Activated CD8-positive, alpha-beta memory T cell treated with anti-CD3 and anti-CD28 coated beads for 36 hours (primary cell): ENCODE measurements at regions not wholly inside any gene's neighbourhood (a gene's known extent, or its start where the extent isn't known, plus 50 kb on each side); places are given as distances from the start of the nearest gene placed in this dataset.
"Not testable (repeated sequence)": the region's sequence is repeated elsewhere in the genome, so short reads cannot be mapped to it uniquely, and the experiment has no call there.

ENCODE experiments used
- CTCF ChIA-PET: fragments of 350-600 bp; sonication (Branson Sonifier 250); formaldehyde crosslinking; loops from one replicate; lab custom pipeline; 2021; ENCODE audit warnings: antibody characterized with exemption; lab: Charles Lee
- POLR2A ChIA-PET: fragments of 350-600 bp; sonication (Branson Sonifier 250); formaldehyde crosslinking; loops from one replicate; lab custom pipeline; 2021; ENCODE audit warnings: antibody characterized with exemption; lab: Charles Lee

GRCh38 chr7:25069900-25070443 lies 55.1 kb downstream of the CYCS start:
- ChIA-PET POLR2A (interaction anchor here (0.6 to 1.0 kb wide), 2 partner anchors 43 to 249 kb away, joined by 3 to 11 read pairs; no protein-coding TSS in a partner anchor), CTCF (interaction anchor here (0.6 to 2.1 kb wide), 13 partner anchors 9 to 565 kb away, joined by 3 to 14 read pairs (median 4); no protein-coding TSS in a partner anchor)

- ChIA-PET POLR2A (no interaction called here), CTCF (interaction anchor here (1.4 kb wide), 1 partner anchor 256 kb away, joined by 8 read pairs; no protein-coding TSS in a partner anchor)
Observed at GRCh38 chr7:25068502-25069213, 56.4 kb downstream of the CYCS start.

- CTCF ChIA-PET: interaction anchor here (1.4 kb wide), 2 partner anchors 255 to 256 kb away, joined by 3 to 8 read pairs; no protein-coding TSS in a partner anchor
- POLR2A ChIA-PET: no interaction called here
Observed at GRCh38 chr7:25067726-25068501, 57.1 kb downstream of the CYCS start.

GRCh38 chr7:25066253-25066652 lies 58.8 kb downstream of the CYCS start:
- POLR2A ChIA-PET: no interaction called here
- CTCF ChIA-PET: interaction anchor here (0.8 to 1.4 kb wide), 4 partner anchors 13 to 254 kb away, joined by 3 read pairs; no protein-coding TSS in a partner anchor

GRCh38 chr7:25062380-25062779 lies 62.7 kb downstream of the CYCS start:
- ChIA-PET POLR2A (no interaction called here), CTCF (interaction anchor here (1.2 kb wide), 1 partner anchor 45 kb away, joined by 3 read pairs; no protein-coding TSS in a partner anchor)

GRCh38 chr7:25060487-25061055 lies 64.5 kb downstream of the CYCS start:
- CTCF ChIA-PET: interaction anchor here (1.0 kb wide), 1 partner anchor 9 kb away, joined by 7 read pairs; no protein-coding TSS in a partner anchor
- POLR2A ChIA-PET: no interaction called here

GRCh38 chr7:25059576-25059975 lies 65.5 kb downstream of the CYCS start:
- POLR2A ChIA-PET: no interaction called here
- CTCF ChIA-PET: no interaction called here

- ChIA-PET CTCF (no interaction called here), POLR2A (no interaction called here)
Observed at GRCh38 chr7:25056368-25056767, 68.7 kb downstream of the CYCS start.

- ChIA-PET CTCF (no interaction called here), POLR2A (no interaction called here)
Observed at GRCh38 chr7:25055520-25056220, 69.4 kb downstream of the CYCS start.

GRCh38 chr7:25054819-25055519 lies 70.1 kb downstream of the CYCS start:
- CTCF ChIA-PET: no interaction called here
- POLR2A ChIA-PET: no interaction called here

GRCh38 chr7:25050223-25050622 lies 70.2 kb upstream of the OSBPL3 start:
- CTCF ChIA-PET: no interaction called here
- POLR2A ChIA-PET: no interaction called here

GRCh38 chr7:25048444-25048834 lies 68.5 kb upstream of the OSBPL3 start:
- POLR2A ChIA-PET: no interaction called here
- CTCF ChIA-PET: no interaction called here

- CTCF ChIA-PET, POLR2A ChIA-PET: not testable (repeated sequence)
Observed at GRCh38 chr7:25047571-25048443, 67.8 kb upstream of the OSBPL3 start.

GRCh38 chr7:25037325-25037724 lies 57.3 kb upstream of the OSBPL3 start:
- CTCF ChIA-PET: no interaction called here
- POLR2A ChIA-PET: no interaction called here

GRCh38 chr7:25035274-25035673 lies 55.3 kb upstream of the OSBPL3 start:
- ChIA-PET POLR2A (interaction anchor here (0.6 kb wide), 1 partner anchor 63 kb away, joined by 3 read pairs; no protein-coding TSS in a partner anchor), CTCF (no interaction called here)

GRCh38 chr7:25034136-25034535 lies 54.2 kb upstream of the OSBPL3 start:
- ChIA-PET POLR2A (no interaction called here), CTCF (no interaction called here)
